ENCODE measurements at regions not wholly inside any gene's neighbourhood (a gene's known extent, or its start where the extent isn't known, plus 50 kb on each side); places are given as distances from the start of the nearest gene placed in this dataset.
"Not testable (repeated sequence)": the region's sequence is repeated elsewhere in the genome, so short reads cannot be mapped to it uniquely, and the experiment has no call there.

DNA sequence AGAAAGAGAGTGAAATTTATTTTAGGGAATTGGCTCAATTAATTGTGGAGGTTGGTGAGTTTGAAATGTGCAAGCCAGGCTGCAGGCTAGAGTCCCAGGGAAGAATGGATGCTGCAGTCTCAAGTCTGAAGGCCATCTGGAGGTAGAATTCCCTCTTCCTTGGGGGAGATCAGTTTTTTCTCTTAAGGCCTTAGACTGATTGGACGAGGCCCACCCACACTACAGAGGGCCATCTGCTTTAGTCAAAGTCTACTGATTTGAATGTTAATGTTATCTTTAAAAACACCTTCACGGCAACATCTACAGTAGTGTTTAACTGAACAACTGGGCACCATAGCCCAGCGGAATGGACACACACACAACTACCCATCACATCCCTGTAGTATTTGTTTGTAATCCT is 245.9 kb upstream of the IRF2BP2 start:
- no peak for DNase-seq

DNA sequence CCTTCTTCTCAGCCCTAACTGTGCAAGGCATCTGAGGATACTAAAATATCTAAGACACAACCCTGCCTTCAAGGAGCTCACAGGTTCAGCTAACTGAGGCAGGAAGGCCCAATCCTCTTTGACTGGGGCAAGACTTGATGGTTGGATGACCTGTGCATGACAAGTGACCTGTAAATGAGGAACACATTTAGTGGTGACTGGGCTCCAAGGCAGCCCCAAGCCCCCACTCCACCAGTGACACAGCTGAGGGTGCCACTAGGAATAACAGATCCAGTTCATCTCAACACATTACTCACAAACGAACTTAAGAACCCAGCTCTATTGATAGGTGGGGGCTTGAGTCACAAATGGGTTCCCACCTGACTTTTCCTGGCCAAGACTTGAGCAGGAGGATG is 244.7 kb upstream of the IRF2BP2 start:
- DNase-seq = no peak

DNA sequence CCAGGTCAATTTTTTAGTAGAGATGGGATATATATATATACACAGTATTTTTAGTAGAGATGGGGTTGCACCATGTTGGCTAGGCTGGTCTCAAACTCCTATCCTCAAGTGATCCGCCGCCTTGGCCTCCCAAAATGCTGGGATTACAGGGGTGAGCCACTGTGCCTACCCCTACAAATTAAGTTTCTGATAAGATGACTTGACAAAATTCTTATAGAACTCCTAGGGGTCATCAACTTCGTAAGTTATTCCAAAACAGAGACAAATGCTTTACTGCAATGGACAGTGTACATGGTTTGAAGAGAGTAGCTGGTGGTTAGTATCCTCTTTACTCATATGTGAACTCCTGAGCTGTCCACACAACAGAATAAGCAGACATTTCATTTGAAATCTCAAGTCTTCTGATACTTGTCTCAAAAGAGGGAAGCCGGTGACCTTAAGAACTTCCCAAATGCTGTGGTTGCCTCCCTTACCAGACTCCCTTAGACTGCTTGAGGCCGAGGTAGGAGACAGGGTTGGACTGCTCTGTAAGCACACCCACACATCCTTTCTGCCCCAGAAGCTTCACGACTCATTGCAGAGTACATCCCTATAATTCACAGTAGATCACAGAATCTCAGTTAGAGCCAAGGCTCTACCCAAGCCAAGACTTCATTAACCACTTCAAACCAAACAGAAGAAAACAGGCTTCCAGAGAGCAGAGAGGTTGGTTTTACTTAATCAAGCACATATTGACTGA is 244.1 kb upstream of the IRF2BP2 start:
- no peak for DNase-seq

DNA sequence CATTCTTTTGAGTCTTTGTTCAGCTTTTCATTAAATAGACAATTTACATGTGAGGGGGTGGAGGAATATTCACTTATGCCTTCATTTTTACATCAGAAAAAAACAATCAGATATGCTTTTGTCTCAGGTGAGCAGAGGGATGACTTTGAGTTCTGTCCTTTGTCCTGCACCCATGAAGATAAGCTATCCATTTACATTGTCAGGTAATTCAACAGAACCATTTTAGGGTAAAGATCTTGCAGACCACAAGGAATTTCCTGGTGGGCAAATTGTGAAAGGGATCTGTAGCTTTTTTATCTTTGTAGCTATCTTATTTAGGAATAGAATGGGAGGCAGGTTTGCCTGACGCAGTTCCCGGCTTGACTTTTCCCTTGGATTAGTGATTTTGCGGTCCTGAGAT is 242.7 kb upstream of the IRF2BP2 start:
- no peak for DNase-seq

DNA sequence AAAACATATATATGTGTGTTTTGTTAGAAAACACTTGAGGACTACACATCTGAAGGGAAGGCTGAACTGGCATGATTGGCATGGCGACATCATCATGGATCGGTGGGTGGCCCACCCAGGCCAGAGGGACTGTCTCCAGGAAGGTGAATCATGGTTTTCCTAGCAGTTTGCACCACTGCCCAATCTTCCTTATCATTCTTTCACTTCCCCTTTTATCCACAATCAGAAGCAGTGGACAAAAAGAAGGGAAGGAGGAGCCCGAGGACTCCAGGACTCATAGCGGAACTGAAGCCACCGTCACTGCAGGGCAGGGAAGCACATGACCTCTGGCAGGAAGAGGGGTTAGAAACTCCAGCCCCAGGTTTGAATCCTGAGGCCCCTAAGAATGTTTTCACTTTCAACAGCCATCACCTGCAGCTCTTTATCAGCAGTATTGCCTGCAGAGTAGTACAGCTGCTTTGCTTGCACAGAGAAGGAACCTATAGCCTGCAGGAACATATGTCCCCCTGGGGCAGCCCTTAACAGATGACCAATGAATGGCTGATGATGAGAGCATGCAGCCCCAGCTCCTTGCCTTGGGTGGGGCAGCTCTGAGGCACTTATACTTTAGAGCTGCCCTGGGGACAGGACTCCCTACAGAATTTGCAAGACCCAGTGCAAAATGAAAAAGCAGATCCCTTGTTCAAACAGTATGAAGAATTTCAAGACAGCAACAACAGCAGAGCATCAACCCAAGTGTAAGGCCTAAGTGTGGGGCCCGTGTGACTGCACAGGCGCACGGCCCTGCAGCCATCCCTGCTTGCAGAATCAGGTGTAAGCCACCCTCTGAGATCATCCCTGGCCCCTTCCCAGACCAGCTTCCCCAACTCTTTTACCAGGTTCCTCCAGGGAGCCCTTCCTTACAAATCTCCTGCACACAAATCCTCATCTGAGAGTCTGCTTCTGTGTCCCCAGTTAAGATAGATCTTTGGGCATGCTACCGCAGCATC is 241.8 kb upstream of the IRF2BP2 start:
- no peak for DNase-seq

DNA sequence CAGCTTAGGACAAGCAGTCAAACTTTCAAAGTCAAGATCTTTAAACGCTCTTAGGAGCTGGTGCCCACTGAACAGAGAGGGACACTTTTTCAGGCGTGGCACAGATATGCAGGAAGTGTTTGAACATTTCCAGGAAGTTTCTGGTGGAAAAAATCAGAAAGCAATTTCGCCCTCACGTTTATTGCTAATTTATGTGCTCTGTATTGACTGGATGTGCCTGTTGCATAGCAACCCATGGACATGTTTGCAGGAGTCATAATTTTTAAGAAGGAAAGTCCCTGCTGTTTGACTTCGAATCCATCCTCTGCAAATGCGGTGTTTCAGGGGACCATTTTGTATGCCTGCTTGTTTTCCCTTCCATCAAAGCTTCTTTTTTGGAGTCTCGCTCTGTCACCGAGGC is 239.9 kb upstream of the IRF2BP2 start:
- no peak for DNase-seq

DNA sequence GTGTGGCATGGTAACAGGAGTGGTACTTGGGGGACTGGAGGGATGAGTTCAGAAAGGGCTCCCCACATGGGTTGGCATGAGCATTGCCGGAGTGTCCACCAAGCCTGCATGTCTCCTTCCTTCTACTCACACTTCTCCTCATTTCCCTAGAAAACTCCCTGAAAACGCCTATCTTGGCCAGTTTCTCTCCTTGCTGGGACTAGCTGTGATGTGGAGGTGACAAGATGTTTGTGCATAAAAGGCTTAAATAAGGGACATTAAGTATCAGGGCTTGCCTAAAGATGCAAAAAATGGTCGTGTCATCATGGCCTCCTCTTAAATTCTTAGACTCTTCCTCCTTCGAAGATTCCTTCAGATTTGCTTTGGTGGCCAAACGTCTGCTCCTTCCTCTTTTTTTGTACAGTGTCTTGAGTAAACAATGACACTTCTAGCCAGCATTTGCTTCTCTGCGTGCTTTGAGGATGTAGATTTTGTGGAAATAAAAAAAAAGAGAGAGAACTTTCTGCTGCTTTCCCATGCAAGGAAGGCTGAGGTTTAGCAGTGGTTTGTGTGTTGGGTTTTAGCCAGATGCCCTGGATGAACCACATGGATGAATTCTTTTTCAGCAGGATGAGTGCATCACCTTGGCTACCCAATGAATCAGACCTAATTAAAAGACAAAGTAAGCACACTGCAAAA is 239.1 kb upstream of the IRF2BP2 start:
- DNase-seq = no peak

DNA sequence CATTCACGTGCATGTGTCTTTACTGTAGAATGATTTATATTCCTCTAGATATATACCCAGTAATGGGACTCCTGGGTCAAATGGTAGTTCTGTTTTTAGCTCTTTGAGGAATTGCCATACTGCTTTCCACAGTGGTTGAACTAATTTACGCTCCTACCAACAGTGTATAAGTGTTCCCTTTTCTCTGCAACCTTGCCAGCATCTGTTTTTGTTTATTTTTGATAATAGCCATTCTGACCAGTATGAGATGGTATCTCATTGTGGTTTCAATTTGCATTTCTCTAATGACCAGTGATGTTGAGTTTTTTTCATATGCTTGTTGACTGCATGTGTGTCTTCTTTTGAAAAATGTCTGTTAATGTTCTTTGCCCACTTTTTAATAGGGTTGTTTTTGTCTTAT is 236.8 kb upstream of the IRF2BP2 start:
- DNase-seq = not testable (repeated sequence)

DNA sequence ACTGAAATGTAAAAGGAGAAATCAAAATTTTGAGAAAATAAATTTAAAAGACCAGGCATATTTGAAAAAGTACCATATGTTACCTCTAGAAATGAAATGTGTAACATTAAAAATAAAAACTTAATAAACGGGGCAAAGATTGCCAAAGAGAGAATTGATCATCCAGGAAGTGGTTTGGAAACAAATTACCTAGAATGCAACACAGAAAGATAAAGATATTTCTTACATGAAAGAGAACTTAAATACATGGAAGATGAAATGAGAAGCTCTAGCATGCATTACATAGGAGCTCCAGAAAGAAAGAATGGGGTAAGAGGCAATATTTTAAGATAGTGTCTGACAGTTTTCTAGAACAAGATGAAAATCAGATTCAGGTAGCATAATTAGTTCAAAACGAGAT is 235.9 kb upstream of the IRF2BP2 start:
- DNase-seq = no peak

DNA sequence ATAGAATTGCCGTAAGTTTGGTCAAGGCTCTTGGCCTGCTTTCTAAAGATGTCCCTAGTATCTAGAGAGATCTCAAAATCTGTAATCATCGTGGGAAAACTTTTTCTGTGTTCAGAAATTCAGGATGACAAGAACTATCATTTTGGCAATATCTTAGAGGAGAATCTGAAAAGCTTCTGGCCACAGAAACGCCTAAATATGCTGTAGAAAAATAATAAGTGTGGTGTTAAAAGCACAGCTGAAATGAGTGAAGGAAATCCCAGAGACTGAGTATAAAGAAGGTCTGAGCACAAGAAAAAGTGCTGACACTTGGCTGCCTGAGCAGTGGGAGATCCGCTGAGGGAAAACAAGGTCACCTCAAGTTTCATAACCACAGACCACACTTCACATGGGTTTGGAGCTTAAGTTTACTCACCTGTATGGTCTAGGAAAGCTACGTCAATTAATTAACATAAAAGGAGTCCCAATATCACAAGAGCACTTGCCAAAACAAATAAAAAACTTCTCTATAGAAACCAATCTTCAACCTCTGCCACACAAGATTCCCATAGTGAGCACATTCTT is 235.2 kb upstream of the IRF2BP2 start:
- no peak for DNase-seq

DNA sequence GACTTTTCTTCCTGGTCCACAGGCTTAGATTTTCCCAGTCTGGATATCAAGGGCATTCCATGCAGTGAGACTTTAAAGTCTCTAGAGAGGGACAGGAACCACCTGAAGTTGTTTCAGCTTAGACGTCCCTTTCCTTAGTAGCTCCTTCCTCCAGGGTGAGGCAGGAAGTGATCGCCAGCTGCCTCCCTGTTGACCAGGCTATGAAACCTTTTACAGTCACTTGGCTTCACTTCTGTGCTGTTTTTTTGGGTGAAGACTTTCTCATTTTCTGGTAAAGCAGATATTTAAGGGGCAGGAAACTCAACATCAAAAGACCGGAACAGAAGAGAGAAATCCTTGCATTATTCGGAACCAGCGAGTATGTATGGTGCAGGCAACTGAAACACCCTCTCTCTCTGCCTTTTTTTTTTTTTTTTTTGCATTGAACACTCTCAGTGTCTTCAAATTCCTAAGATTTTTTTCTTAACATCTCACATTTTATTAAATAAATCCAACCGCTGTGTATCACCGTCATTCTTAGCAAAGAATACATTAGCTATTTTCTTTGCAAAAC is 234.6 kb upstream of the IRF2BP2 start:
- no peak for DNase-seq

DNA sequence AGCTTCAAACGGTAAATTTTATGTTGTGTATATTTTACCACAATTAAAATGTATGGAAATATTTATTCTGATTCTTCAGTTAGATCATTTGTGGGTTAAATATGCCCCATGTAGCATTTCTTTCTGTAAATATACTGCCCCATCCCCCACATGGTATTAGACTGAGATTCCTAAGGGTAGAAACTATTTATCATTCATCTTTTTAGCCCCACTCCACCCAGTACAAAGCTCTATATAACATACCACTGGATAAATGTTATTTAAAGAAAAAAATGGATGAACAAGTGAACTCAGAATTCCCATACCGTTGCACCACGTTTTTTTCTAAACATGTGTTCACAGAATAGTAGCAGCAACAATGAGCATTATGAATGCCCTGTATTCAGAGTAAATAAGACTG is 234.0 kb upstream of the IRF2BP2 start:
- DNase-seq = no peak

DNA sequence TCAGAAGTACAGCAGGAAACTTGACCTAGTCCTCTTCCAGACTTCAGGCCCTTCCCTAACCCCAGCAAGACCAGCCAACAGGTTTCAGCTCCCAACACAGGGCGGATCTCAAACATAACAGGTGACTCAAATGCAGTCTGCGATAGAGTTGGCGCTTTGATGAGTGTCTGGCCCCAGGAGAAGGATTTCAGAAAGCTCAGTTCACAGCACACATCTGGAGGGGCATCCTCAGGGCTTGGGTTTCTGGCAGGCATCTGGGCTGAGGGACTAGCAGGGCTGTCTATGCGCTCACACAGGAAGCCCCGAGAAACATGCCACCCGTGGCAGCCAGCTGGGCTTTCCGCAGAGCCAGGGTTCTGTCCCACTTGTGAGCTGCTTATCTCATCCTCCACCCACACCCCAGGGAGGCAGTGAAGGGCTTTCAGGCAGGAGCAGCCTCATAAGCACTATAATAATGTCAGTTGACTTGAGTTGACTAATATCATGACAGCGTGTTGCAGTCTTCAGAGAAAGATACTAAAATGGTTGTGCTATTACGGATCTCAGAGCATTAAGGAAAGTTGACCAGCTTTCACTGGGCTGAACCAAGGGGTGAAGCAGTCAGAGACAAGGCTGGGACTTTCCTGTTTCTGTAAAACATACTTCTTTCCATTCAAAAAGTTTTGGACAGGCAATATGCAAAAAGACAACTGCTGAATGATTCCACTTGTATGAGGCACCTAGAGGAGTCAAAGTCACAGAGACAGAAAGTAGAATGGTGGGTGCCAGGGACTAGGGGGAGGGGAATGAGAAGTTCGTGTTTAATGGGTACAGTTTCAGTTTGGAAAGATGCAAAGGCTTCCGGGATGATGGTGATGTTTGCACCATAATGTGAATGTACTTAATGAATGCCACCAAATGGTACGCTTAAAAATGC is 233.0 kb upstream of the IRF2BP2 start:
- no peak for DNase-seq

DNA sequence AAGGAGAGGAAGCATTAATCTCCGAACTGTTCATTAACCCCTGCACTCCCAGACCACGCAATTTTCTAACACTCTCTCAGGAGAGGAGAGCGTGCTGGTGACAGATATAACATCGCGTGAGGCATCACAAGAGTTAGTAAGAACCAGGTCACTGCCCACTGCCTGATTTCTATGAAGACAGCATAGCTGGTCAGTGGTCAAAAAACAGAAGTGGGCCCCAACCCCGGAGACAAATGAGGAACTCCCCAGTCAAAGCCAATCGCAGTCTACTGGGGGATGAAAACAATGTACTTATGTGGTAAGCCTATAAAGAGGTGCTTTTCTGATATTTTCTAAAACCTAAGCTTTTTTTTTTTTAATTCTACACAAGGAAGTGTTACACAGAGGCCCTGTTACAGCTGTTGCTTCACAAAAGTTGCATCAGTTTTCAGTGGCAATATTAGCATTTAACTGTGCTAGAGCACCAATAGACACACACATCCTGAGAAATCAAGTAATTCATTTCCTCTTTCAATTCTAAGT is 231.8 kb upstream of the IRF2BP2 start:
- DNase-seq = no peak

DNA sequence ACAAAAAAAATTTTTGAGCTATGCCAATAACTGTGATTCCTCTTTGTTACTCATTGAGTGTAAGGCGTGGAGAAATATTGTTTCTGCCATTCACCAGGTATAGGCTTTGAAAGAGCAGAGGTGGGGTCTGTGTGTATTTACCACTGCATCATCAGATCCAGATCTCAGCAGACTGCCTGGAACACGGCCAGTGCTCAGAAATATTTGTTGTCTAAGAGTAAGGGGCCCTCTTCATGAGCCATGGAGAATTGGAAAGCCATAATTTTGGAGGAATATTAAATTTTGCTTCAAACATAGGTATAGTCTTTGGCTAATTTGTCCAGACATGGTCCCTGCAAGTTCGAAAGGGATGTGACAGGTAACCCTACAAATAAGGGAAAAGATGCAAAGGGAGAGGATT is 231.3 kb upstream of the IRF2BP2 start:
- no peak for DNase-seq

DNA sequence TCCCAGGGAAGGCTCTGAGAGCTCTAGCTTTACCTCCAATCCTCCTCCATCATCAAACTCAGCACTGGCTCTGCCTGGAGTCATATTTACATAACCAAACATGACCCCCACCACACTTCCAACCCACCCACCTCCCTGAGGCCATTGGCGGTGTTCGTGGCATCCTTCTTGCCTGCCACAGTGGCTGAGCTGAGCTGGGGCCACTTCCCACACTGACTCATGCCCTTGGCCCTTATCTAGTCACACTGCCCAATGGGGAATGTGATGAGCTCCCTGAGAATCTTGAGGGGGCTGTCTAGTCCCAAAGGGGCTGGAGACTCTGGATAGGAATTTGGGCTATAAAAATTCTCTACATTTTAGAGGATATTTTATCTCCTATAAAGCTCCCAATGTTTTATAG is 230.9 kb upstream of the IRF2BP2 start:
- DNase-seq = no peak

DNA sequence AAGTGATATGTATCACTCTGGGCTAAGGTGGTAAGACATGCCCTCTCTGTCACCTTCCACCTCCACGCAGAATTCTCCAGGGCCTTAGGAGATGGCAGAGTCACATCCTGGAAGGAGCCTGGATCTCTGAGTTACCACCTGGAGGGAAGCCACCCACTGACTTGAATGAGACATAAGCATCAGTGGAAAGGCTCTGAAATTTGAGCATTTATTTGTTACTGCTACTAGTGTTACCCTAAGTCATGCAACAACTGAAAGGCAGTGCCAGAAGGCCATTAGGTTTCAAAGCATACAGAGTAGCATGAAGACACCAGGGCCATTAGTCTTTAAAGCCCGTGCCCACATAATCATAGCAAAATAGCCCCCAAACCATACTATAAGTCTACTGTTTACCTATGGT is 230.3 kb upstream of the IRF2BP2 start:
- DNase-seq = no peak

DNA sequence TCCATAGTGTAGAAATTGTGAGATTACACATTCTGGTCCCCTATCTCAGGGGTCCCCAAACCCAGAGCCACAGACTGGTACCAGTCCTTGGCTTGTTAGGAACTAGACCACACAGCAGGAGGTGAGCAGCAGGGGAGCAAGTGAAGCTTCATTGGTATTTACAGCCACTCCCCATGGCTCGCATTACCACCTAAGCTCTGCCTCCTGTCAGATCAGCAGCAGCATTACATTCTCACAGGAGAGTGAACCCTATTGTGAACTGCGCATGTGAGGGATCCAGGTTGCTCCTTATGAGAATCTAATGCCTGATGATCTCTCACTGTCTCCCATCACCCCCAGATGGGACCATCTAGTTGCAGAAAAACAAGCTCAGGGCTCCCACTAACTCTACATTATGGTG is 229.7 kb upstream of the IRF2BP2 start:
- DNase-seq = no peak

DNA sequence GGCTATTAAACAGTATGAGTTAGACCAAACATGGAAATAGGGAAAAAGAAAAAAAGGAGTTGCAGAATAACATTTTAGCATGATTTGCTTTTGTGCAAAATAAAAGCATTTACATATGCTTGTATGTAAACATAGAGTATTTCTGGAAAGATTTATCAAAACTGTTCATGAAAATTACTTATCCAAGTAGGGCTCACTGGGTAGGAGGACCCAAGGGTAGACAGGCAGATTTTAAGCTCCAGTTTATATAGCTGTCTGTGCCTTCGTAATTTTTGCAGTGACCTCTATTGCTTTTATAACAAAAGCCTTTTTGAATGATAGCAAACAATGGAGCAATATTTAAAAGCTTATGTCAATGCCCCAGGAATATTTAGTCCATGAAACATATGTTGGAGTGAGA is 228.8 kb upstream of the IRF2BP2 start:
- no peak for DNase-seq

DNA sequence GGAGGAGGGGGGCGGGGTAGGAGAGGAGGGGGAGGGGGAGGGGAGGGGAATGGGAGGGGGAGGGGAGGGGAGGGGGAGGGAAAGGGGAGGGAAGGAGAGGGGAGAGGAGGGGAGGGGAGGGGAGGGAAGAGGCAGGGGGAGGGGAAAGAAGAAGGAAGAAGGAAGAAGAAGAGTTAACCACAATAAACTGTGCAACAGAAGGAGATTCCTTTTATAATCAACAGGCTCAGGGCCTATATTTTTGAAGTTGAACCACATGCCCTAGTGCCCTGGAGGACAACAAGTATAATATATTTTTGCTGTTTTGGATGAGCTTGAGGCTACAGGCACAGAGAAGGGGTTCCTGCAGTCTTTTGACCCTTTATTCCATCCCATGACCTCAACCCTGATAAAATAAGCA is 228.2 kb upstream of the IRF2BP2 start:
- no peak for DNase-seq

DNA sequence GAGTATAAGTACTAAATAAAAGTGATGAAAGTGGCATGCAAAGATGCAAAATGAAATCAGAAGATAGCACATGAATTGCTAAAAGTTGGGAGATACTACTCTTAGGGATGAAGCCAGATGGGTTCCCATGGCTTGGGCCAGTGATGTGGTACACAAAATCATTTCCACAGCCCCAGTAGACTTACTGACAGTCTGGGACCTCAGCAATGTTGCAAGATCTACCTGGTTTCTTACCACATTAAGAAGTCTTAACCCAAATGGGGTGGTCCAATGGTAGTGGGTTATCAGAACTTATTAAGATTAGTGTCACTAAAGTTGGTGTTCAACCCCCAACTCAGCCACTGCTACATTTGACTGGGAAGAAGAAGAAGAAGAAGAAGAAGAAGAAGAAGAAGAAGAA is 227.7 kb upstream of the IRF2BP2 start:
- no peak for DNase-seq

Data from NCI-H1436 treated with DMSO at 0.1 percent for 48 hours (cell line).